GDM1 (cell line): ENCODE measurements at regions not wholly inside any gene's neighbourhood (a gene's known extent, or its start where the extent isn't known, plus 50 kb on each side); places are given as distances from the start of the nearest gene placed in this dataset.

ENCODE experiments used
- DNase-seq: peaks from one replicate; lab custom pipeline; 2025; lab: John Stamatoyannopoulos, UW

GRCh38 chr15:97892167-97892938 is 68.2 kb upstream of the ARRDC4 start:
- DNase-seq = no peak

DNA sequence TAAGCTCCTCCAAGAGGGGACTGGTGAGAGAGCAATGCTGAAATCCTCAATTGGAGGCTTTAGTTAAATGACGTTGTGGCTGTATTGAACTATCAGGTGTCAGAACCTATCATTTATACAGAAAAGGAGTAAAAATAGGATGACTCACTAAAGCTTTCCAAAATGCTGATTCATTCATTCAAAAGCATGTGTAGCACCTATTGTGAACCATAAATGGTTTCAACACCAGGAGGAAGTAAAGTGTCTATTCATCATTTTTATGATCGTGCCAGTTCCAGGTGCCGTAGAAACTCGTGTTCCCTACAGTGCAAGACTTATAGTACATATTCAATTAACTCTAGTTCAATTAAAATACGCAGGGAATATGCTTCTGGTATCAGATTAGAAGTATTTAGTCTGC is 66.5 kb upstream of the ARRDC4 start:
- DNase-seq = no peak

- DNase-seq = no peak
Observed at GRCh38 chr15:97899981-97900380, 60.5 kb upstream of the ARRDC4 start.

GRCh38 chr15:97902140-97902780 is 58.2 kb upstream of the ARRDC4 start:
- no peak for DNase-seq

GRCh38 chr15:97903560-97903959 is 56.9 kb upstream of the ARRDC4 start:
- DNase-seq = no peak

DNA sequence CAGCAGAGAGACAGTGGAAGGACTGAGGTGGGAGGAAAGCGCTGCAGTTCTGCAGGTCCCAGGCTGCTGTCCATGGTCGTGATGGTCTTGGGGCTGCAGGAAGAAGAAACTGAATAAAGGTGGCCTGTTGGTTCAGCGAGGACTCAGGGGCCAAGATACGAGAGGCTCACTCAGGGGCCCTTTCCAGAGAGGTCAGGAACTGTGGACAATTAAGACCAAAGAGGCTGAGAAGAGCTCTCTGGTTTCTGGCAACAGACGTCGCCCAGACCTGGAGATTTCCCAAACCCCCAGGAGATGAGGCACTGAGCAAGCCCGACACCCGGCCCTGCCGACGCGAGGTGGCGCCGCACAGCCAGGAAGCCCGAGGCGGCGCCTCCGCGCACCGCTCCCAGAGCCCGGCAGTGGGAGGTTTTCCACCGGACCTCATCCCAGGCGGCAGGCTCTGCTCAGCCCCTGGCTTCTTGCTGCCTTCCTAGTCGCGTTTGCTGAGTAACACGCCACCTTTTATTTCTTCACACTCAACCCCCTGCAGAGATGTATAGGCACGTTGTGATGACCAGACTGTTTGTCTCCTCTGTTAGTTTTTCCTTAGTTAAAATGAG is 56.4 kb upstream of the ARRDC4 start:
- DNase-seq = peak; percentile 15

DNA sequence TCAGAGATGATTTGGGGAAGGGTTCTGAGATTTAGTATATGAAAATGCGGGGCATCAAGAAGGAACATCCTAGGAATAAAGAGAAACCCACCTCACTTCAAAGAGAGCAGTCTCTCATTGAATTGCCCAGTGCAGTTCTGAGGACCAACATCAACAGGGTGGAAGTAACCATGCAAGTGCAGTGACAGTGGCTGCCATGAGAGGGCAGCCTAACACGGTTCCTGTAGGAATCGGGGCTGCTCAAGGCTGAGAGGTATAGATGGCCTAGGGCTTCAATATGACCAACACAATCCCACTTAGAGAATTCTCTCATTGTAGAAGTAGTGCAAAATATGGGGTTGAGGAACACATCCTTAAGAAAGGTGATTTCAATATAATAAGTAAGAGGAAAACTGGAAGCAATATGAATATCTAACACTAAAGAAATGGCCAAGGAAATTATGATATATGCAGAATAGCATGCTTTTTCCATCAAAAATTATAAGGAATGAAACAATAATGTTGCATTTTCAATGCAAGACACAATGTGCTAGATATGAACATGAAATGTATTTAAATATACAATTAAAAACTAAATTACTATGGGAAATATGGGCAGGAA is 51.1 kb upstream of the ARRDC4 start:
- peak; percentile 54 for DNase-seq
